NCI-H82 treated with DMSO at 0.1 percent for 48 hours (cell line): ENCODE measurements at regions not wholly inside any gene's neighbourhood (a gene's known extent, or its start where the extent isn't known, plus 50 kb on each side); places are given as distances from the start of the nearest gene placed in this dataset.

ENCODE experiments used
- DNase-seq: peaks from one replicate; lab custom pipeline; 2025; ENCODE audit not compliant: unreplicated experiment; lab: John Stamatoyannopoulos, UW

DNA sequence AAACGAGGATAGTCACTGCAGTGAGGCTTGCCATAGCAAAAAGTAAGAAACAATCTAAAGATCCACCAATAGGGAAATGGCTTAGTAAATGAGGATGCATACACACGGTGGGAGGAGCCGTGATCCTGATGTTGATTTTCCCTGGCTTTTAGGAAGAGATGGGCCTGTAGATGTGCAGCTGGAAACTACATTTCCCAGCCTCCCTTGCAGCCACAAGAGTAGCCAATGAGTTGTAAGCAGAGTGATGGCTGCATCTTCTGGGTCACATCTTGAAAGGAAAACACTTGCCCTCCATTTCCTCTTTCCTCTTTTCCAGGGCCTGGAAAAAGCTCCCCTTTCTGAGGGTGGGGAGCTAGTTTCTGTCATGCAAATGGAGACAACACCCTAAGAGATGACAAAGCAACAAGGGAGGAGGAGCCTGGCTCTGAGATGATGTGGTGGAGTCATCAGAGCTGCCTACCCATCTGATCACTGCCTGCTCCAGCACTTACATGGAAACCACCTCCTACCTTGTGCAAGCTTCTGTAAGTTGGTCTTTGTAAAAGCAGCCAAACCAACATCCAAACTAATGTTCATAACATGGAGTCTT lies 139.1 kb downstream of the TLE3 start:
- no peak for DNase-seq

- DNase-seq: no peak
Observed at GRCh38 chr15:69962561-69962960, 135.2 kb downstream of the TLE3 start.

DNA sequence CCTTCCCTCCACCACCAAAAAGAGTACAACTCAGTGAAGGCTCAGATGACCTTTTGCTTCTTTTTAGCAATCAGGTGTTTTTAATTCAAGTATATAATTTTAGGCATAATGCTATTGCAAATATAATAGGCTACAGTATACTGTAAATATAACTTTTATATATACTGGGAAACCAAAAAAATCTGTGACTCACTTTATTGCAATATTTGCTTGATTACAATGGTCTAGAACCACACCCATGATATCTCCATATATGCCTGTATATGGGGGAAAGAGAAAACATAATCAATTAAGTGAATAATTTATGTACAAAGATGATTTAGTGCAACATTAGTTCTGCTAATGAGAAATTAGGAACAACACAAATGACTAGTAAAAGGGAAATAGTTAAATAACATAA lies 134.3 kb downstream of the TLE3 start:
- DNase-seq: no peak

GRCh38 chr15:69971771-69972170 lies 125.9 kb downstream of the TLE3 start:
- DNase-seq: peak; percentile 97

DNA sequence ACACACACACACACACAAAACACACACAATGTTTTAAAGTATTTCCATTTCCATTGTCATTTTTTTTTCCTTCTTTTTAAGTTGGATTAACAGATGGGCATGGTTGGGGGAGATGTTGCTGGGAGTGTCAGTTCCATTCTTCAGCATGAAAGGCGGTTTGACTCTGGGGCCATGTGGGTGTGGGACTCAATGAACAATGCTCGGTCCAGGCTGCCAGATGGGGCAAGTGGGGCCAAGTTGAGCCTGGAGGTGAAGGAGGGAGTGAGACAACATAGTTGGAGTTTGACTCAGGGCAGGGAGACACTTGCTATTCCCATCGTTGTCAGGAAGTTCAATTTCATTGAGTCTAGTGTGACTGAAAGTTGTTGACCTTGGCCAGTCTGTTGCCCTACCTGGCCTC lies 125.3 kb downstream of the TLE3 start:
- DNase-seq: no peak

- DNase-seq: no peak
Observed at GRCh38 chr15:69973102-69973714, 124.5 kb downstream of the TLE3 start.

DNA sequence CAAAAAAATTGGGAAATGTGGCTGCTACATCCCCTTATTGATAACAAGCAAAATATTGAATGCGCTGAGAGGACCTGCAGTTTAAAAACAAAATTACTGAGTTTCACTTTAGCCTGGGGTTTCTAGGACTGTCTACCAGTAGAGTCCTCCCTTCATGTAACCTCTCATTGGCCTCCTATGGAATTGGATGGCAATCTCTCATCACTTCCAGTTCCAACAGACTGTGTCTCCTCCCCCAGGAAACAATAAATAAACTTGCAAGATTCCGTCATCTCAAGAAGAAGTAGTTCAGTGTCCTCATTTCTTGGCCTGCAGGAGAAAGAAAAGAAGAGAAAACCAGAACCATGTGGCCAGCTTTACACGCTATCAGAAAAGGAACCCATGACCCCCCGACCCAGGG lies 123.8 kb downstream of the TLE3 start:
- DNase-seq: no peak

DNA sequence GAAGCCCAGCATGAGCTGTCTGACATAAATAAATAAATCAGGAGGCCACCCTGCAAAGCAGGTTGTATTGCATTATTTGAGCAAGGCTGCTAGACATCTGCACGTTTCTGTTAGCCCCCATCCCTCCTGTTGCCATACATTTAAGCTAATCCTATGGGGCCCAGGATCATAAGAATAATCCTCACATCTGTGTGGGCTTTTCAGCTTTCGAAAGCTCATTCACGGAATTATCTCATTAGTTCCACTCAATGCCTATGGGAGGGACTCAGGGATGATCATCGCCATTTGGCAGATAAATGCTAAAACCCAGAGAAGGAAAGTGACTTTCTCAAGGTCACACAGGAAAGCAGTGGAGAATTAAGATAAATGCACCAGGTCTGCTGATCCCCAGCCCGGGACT lies 123.4 kb downstream of the TLE3 start:
- DNase-seq: peak; percentile 98

GRCh38 chr15:69976366-69976994 lies 121.2 kb downstream of the TLE3 start:
- no peak for DNase-seq

- no peak for DNase-seq
Observed at GRCh38 chr15:69978603-69979002, 119.1 kb downstream of the TLE3 start.

GRCh38 chr15:69979262-69979661 lies 118.5 kb downstream of the TLE3 start:
- peak; percentile 27 for DNase-seq

GRCh38 chr15:69979783-69980182 lies 117.9 kb downstream of the TLE3 start:
- DNase-seq: no peak

DNA sequence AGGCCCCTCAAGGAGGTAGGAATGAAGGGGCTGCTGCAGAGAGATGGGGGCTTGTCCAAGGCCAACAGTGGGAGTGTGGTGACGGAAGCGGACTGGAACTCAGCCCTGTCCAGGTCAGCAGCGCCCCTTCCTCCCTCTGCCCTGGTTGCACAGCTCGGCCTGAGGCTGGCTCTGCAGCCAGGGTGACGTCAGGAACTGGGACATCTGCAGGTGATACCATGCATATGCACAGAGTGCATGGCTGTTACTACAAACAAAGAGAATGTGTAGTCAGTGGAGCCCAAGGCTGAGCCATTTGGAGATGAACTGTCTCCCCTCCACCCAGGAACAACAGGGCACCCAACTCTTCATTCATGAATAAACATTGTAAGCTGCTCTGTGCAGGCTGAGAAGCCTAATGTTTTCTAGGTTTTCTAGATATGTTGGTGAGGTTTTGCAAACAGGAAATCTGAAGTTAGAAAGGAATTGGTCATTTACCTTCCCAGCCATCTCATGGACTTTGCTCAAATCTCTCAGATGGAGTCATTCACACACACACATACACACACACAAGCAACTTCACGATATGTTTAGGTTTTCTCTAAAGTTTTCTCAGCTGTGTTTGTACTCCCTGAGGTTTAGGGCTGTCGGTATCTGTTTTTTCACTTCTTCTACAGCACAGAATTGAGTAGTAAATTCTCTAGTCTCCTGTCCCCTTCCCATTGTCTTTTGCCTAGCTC lies 117.2 kb downstream of the TLE3 start:
- no peak for DNase-seq

- no peak for DNase-seq
Observed at GRCh38 chr15:69982037-69982436, 115.7 kb downstream of the TLE3 start.

DNA sequence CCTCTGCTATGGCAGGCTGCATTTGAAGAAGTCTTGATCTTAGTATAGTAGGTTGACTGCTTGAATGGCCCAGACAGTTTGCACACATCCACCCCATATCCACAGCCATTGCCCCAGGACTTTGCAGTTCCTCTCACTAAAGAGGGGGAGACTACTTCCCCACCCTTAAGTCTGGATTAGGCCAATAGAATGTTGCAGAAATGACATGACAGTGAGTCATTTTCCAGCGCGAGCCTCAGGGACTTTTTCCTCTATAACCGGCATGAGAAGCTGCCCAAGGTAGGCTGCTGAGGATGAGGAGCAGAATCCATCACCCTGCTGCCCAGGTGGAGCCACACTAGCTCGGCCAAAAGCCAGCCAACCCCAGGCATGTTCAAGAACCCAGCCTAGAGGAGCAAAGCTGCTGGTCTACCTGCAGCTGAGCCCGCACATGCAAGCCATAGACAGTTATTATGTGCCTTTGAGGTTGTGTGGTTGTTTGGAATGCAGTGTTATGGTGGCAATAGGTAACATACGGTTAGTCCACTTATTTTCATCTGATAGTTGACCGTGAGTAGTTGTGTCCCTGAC lies 113.9 kb downstream of the TLE3 start:
- no peak for DNase-seq

DNA sequence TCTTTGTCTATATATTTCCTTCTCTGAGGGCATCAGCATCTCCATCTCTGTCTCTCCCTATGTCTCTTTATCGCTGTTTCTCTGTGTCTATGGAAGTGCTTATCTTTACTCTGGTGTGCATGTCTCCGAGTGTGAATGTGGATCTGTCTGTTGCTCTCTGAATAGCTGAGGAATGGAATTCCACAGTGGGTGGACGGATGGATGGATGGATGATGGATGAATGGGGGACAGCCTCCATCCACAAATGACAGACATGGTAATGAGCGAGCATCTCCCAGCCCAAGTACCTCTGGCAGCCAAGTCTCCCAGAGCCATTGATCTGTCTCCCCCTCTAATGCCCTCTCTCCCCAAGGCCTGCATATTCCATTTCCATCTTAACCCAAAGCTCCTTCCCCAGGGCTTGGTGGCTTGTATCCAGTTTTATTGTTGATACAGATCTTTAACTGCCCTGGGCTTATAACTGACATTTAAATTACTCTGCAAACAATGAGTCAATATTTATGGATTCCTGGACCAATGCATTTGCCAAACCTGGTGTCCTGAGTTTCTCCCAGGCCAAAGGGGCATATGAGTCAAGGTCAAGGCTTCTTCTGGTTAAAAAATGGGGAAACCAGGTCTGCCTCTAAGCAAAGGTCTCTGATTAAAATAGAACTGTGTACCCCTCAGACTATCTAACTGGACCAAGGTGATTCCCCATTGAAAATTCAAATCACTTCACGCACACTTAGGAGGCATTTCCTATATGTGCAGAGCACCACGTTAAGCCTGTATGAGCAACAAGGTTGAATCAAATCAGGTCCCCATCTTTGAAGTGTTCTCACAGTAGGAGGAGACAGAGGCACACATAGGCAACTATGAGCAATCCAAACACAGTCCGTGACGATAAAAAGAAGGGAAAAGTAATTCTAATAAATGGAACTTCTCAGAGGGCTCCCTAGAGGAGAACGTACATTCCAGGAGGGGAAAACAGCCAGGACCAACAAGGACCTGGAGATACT lies 109.9 kb downstream of the TLE3 start:
- DNase-seq: no peak

- no peak for DNase-seq
Observed at GRCh38 chr15:69988541-69989225, 109.0 kb downstream of the TLE3 start.

DNA sequence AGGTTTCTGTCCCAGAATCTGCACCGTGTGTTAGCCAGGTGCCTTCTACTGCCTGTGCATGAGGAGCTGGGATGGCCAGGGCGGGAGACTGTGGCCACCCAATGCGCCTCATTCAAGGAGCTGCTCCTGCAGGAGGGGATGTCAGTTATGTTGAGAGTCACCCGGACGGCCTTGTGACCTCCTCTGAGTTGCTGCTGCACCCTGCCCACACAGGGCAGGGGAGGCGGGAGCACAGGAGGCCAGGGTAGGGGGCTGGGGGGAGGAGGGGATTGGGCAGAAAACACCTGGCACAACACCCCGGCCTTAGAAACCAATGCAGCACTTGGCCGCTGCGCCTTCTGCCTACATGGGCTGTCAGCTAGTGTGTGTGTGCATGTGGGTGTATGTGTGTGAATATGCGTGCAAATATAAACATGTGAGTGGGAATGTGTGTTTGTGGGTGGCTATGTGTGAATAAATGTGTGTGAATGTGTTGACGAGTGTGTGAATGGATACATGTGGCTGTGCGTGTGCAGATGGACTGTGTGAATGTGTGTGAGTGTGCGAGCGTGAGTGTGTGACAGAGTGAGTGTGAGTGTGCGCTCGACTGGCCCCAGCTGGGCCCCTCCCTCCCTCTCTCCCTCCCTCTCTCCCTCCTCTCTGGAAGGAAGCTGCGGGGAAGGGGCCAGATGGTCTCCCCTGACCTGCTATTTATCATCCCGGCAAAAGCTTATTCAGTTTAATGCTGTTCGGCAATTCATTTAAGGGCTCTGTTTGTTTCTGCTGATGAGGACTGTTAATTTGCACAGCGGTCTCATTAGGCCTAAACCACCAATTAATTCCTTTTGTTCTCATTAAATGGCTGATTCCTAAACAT lies 106.9 kb downstream of the TLE3 start:
- peak; percentile 88 for DNase-seq

GRCh38 chr15:69991551-69991980 lies 106.2 kb downstream of the TLE3 start:
- DNase-seq: no peak
